ENCODE measurements at regions not wholly inside any gene's neighbourhood (a gene's known extent, or its start where the extent isn't known, plus 50 kb on each side); places are given as distances from the start of the nearest gene placed in this dataset.
A peak's percentile ranks its signal among the peaks of the same experiment; 100 is the strongest.

GRCh38 chr3:109887293-109887692, 549.9 kb upstream of the DPPA4 start:
- H3K27me3 Mint-ChIP-seq, result no peaks in the 10 kb centered on the region
- ChIA-PET POLR2A (ENCODE audit: partially characterized antibody) (no interaction called here), CTCF (ENCODE audit: partially characterized antibody) (no interaction called here)
- peaks cover 0 to 4% (median 1%) of the 10 kb centered on the region in 4 donors for H3K4me1 Mint-ChIP-seq
- Histone ChIP-seq H3K27me3 (ENCODE audit: insufficient read depth, low read length) (no peaks in the 10 kb centered on the region), H3K9me3 (ENCODE audit: control insufficient read depth in 1 of 2, low read length in 2 of 2) (no peaks in the 10 kb centered on the region), H3K27ac (ENCODE audit: low read depth, low read length) (no peak overlapping the region), H3K36me3 (ENCODE audit: insufficient read depth, low read length) (no peaks in the 10 kb centered on the region), H3K4me3 (ENCODE audit: low read length in 2 of 2) (no peak overlapping the region), H3K4me1 (ENCODE audit: insufficient read depth, low read length) (no peaks in the 10 kb centered on the region)
- peaks cover 0 to 8% of the 10 kb centered on the region in 2 donors for H3K36me3 Mint-ChIP-seq
- H3K9me3 Mint-ChIP-seq, result peaks cover 0 to 13% (median 7%) of the 10 kb centered on the region in 8 donors
- H3K27ac Mint-ChIP-seq, result no peak overlapping the region
- no peak for DNase-seq
- intact Hi-C loops (cut with micrococcal nuclease), result no loop called here
- no peak overlapping the region for H3K4me3 Mint-ChIP-seq

GRCh38 chr3:109888026-109888425, 550.7 kb upstream of the DPPA4 start:
- Histone ChIP-seq H3K36me3 (ENCODE audit: insufficient read depth, low read length) (no peaks in the 10 kb centered on the region), H3K27ac (ENCODE audit: low read depth, low read length) (no peak overlapping the region), H3K4me3 (ENCODE audit: low read length in 2 of 2) (no peak overlapping the region), H3K27me3 (ENCODE audit: insufficient read depth, low read length) (no peaks in the 10 kb centered on the region), H3K4me1 (ENCODE audit: insufficient read depth, low read length) (no peaks in the 10 kb centered on the region), H3K9me3 (ENCODE audit: control insufficient read depth in 1 of 2, low read length in 2 of 2) (no peaks in the 10 kb centered on the region)
- Mint-ChIP-seq H3K4me1 (peaks cover 0 to 4% (median 1%) of the 10 kb centered on the region in 4 donors), H3K4me3 (no peak overlapping the region), H3K9me3 (peaks cover 0 to 13% (median 4%) of the 10 kb centered on the region in 8 donors), H3K27me3 (no peaks in the 10 kb centered on the region), H3K36me3 (peaks cover 0 to 8% of the 10 kb centered on the region in 2 donors), H3K27ac (no peak overlapping the region)
- DNase-seq, result no peak
- ChIA-PET POLR2A (ENCODE audit: partially characterized antibody) (no interaction called here), CTCF (ENCODE audit: partially characterized antibody) (no interaction called here)
- intact Hi-C loops (cut with micrococcal nuclease), result no loop called here

- Mint-ChIP-seq H3K4me1 (peaks cover 19 to 31% (median 26%) of the 10 kb centered on the region in 4 donors), H3K9me3 (peaks cover 0 to 4% (median 0%) of the 10 kb centered on the region in 8 donors), H3K4me3 (no peak overlapping the region), H3K27me3 (no peaks in the 10 kb centered on the region), H3K36me3 (no peaks in the 10 kb centered on the region), H3K27ac (peak overlapping the region in 2 of 7 donors; percentile 24 to 34)
- H3K27ac ChIP-seq (ENCODE audit: low read depth, low read length), result no peak overlapping the region
- CTCF ChIA-PET (ENCODE audit: partially characterized antibody), result no interaction called here
- POLR2A ChIA-PET (ENCODE audit: partially characterized antibody), result no interaction called here
- no peaks in the 10 kb centered on the region for H3K27me3 ChIP-seq (ENCODE audit: insufficient read depth, low read length)
- no peak for DNase-seq
- peaks cover 22% of the 10 kb centered on the region for H3K4me1 ChIP-seq (ENCODE audit: insufficient read depth, low read length)
- H3K4me3 ChIP-seq (ENCODE audit: low read length in 2 of 2), result no peak overlapping the region
- no peaks in the 10 kb centered on the region for H3K9me3 ChIP-seq (ENCODE audit: control insufficient read depth in 1 of 2, low read length in 2 of 2)
- H3K36me3 ChIP-seq (ENCODE audit: insufficient read depth, low read length), result no peaks in the 10 kb centered on the region
- intact Hi-C loops (cut with micrococcal nuclease), result no loop called here
Measured at GRCh38 chr3:109897734-109898133, 560.4 kb upstream of the DPPA4 start.

- intact Hi-C loops (cut with micrococcal nuclease), result no loop called here
- H3K27me3 ChIP-seq (ENCODE audit: insufficient read depth, low read length), result no peaks in the 10 kb centered on the region
- H3K4me1 ChIP-seq (ENCODE audit: insufficient read depth, low read length), result peaks cover 22% of the 10 kb centered on the region
- H3K27ac Mint-ChIP-seq, result peak overlapping the region in 6 of 7 donors; percentile 24 to 89 (median 51)
- peaks cover 19 to 31% (median 26%) of the 10 kb centered on the region in 4 donors for H3K4me1 Mint-ChIP-seq
- H3K36me3 Mint-ChIP-seq, result no peaks in the 10 kb centered on the region
- H3K9me3 ChIP-seq (ENCODE audit: control insufficient read depth in 1 of 2, low read length in 2 of 2), result no peaks in the 10 kb centered on the region
- DNase-seq, result no peak
- H3K4me3 Mint-ChIP-seq, result peak overlapping the region in 7 of 8 donors; percentile 2 to 72 (median 45)
- ChIA-PET POLR2A (ENCODE audit: partially characterized antibody) (interaction anchor here (1.3 kb wide), 1 partner anchor 93 kb away, joined by 3 read pairs; no protein-coding TSS in a partner anchor), CTCF (ENCODE audit: partially characterized antibody) (interaction anchor here (1.4 kb wide), 1 partner anchor 414 kb away, joined by 3 read pairs; no protein-coding TSS in a partner anchor)
- H3K9me3 Mint-ChIP-seq, result peaks cover 0 to 7% (median 0%) of the 10 kb centered on the region in 8 donors
- no peaks in the 10 kb centered on the region for H3K36me3 ChIP-seq (ENCODE audit: insufficient read depth, low read length)
- H3K27ac ChIP-seq (ENCODE audit: low read depth, low read length), result no peak overlapping the region
- no peak overlapping the region for H3K4me3 ChIP-seq (ENCODE audit: low read length in 2 of 2)
- no peaks in the 10 kb centered on the region for H3K27me3 Mint-ChIP-seq
Measured at GRCh38 chr3:109899925-109900324, 562.6 kb upstream of the DPPA4 start.

GRCh38 chr3:109900783-109901182, 563.4 kb upstream of the DPPA4 start:
- Mint-ChIP-seq H3K36me3 (no peaks in the 10 kb centered on the region), H3K9me3 (peaks cover 0 to 4% (median under 1%) of the 10 kb centered on the region in 8 donors), H3K27ac (peak overlapping the region; percentile 10 to 89 (median 41)), H3K4me1 (peaks cover 19 to 31% (median 26%) of the 10 kb centered on the region in 4 donors), H3K4me3 (peak overlapping the region in 6 of 8 donors; percentile 2 to 72 (median 50)), H3K27me3 (no peaks in the 10 kb centered on the region)
- Histone ChIP-seq H3K4me1 (ENCODE audit: insufficient read depth, low read length) (peaks cover 22% of the 10 kb centered on the region), H3K4me3 (ENCODE audit: low read length in 2 of 2) (no peak overlapping the region), H3K36me3 (ENCODE audit: insufficient read depth, low read length) (no peaks in the 10 kb centered on the region), H3K27ac (ENCODE audit: low read depth, low read length) (no peak overlapping the region), H3K9me3 (ENCODE audit: control insufficient read depth in 1 of 2, low read length in 2 of 2) (no peaks in the 10 kb centered on the region), H3K27me3 (ENCODE audit: insufficient read depth, low read length) (no peaks in the 10 kb centered on the region)
- ChIA-PET CTCF (ENCODE audit: partially characterized antibody) (interaction anchor here (1.4 kb wide), 1 partner anchor 413 kb away, joined by 3 read pairs; no protein-coding TSS in a partner anchor), POLR2A (ENCODE audit: partially characterized antibody) (no interaction called here)
- intact Hi-C loops (cut with micrococcal nuclease), result no loop called here
- no peak for DNase-seq

- Histone ChIP-seq H3K9me3 (ENCODE audit: control insufficient read depth in 1 of 2, low read length in 2 of 2) (no peaks in the 10 kb centered on the region), H3K4me1 (ENCODE audit: insufficient read depth, low read length) (peaks cover 22% of the 10 kb centered on the region), H3K4me3 (ENCODE audit: low read length in 2 of 2) (no peak overlapping the region), H3K36me3 (ENCODE audit: insufficient read depth, low read length) (no peaks in the 10 kb centered on the region), H3K27ac (ENCODE audit: low read depth, low read length) (no peak overlapping the region), H3K27me3 (ENCODE audit: insufficient read depth, low read length) (no peaks in the 10 kb centered on the region)
- Mint-ChIP-seq H3K4me1 (peaks cover 19 to 31% (median 26%) of the 10 kb centered on the region in 4 donors), H3K36me3 (peaks cover 0 to 6% of the 10 kb centered on the region in 2 donors), H3K27ac (peak overlapping the region in 2 of 7 donors; percentile 11 to 20), H3K27me3 (no peaks in the 10 kb centered on the region), H3K9me3 (peaks cover 2 to 18% (median 11%) of the 10 kb centered on the region in 8 donors), H3K4me3 (peak overlapping the region in 1 of 8 donors; percentile 21)
- DNase-seq, result no peak
- ChIA-PET CTCF (ENCODE audit: partially characterized antibody) (interaction anchor here (0.5 to 1.2 kb wide), 2 partner anchors 26 to 57 kb away, joined by 3 read pairs; no protein-coding TSS in a partner anchor), POLR2A (ENCODE audit: partially characterized antibody) (no interaction called here)
- intact Hi-C loops (cut with micrococcal nuclease), result no loop called here
Measured at GRCh38 chr3:109902549-109902948, 565.2 kb upstream of the DPPA4 start.

GRCh38 chr3:109903100-109903499, 565.8 kb upstream of the DPPA4 start:
- H3K4me1 ChIP-seq (ENCODE audit: insufficient read depth, low read length), result peaks cover 22% of the 10 kb centered on the region
- intact Hi-C loops (cut with micrococcal nuclease), result no loop called here
- no peaks in the 10 kb centered on the region for H3K9me3 ChIP-seq (ENCODE audit: control insufficient read depth in 1 of 2, low read length in 2 of 2)
- H3K4me3 Mint-ChIP-seq, result no peak overlapping the region
- peaks cover 2 to 18% (median 11%) of the 10 kb centered on the region in 8 donors for H3K9me3 Mint-ChIP-seq
- CTCF ChIA-PET (ENCODE audit: partially characterized antibody), result interaction anchor here (1.2 kb wide), 1 partner anchor 26 kb away, joined by 3 read pairs; no protein-coding TSS in a partner anchor
- peak overlapping the region in 1 of 7 donors; percentile 4 for H3K27ac Mint-ChIP-seq
- no peak overlapping the region for H3K4me3 ChIP-seq (ENCODE audit: low read length in 2 of 2)
- H3K27ac ChIP-seq (ENCODE audit: low read depth, low read length), result no peak overlapping the region
- H3K36me3 Mint-ChIP-seq, result peaks cover 0 to 6% of the 10 kb centered on the region in 2 donors
- H3K36me3 ChIP-seq (ENCODE audit: insufficient read depth, low read length), result no peaks in the 10 kb centered on the region
- DNase-seq, result no peak
- H3K27me3 Mint-ChIP-seq, result no peaks in the 10 kb centered on the region
- peaks cover 19 to 31% (median 26%) of the 10 kb centered on the region in 4 donors for H3K4me1 Mint-ChIP-seq
- no peaks in the 10 kb centered on the region for H3K27me3 ChIP-seq (ENCODE audit: insufficient read depth, low read length)
- POLR2A ChIA-PET (ENCODE audit: partially characterized antibody), result no interaction called here

All from CD4-positive, alpha-beta memory T cell (primary cell).